ENCODE measurements at regions not wholly inside any gene's neighbourhood (a gene's known extent, or its start where the extent isn't known, plus 50 kb on each side); places are given as distances from the start of the nearest gene placed in this dataset.

DNA sequence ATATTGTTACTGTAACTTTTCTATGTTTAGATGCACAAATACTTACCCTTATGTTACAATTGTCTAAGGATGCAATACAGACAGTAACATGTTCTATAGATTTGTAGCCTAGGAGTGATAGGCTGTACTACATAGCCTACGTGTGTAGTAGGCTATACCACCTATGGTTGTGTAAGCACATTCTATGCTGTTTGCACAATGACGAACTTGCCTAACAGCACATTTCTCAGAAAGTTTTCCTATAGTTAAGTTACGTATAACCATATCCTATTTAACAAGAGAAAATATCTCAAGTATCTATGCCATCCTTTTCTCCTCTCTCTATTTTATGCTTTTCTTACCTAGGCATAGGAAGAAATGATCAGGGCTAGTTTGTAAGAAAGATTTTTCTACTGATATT lies 710.8 kb upstream of the HTR2C start:
- Histone ChIP-seq H3K36me3 (replicated peaks in 1 of 2; ENCODE audit: control insufficient read depth in 1 of 2, insufficient read depth in 2 of 2, low read length in 2 of 2) (no peaks in the 10 kb centered on the region), H3K4me3 (replicated peaks in 1 of 3; ENCODE audit: insufficient read depth in 1 of 3, low read depth in 2 of 3, low read length in 3 of 3) (no peak overlapping the region), H4K20me1 (ENCODE audit: insufficient read depth, low read length) (no peaks in the 10 kb centered on the region), H2AFZ (ENCODE audit: low read length) (no peak overlapping the region), H3K4me2 (ENCODE audit: low read depth, low read length) (no peak overlapping the region), H3K9ac (ENCODE audit: insufficient read depth, low read depth, low read length) (no peak overlapping the region), H3K27me3 (ENCODE audit: control insufficient read depth in 1 of 2, insufficient read depth in 2 of 2, low read length in 2 of 2) (no peaks in the 10 kb centered on the region), H3K27ac (ENCODE audit: extremely low read length, insufficient read depth, low read length) (no peak overlapping the region), H3K9me3 (ENCODE audit: low read length) (no peaks in the 10 kb centered on the region), H3K4me1 (ENCODE audit: insufficient read depth, low read length) (no peaks in the 10 kb centered on the region), H3K79me2 (ENCODE audit: insufficient read depth, low read length) (no peaks in the 10 kb centered on the region)
- no peak for ATAC-seq
- no peak for TF ChIP-seq TEAD2 (CRISPR knock-in tag; IDR thresholded peaks at IDR 0.05)
- no peak for TF ChIP-seq NR2F6 (IDR thresholded peaks at IDR 0.05)
- TF ChIP-seq NR2F6 (CRISPR knock-in tag; IDR thresholded peaks at IDR 0.05), result no peak
- TF ChIP-seq, protein P1, sequence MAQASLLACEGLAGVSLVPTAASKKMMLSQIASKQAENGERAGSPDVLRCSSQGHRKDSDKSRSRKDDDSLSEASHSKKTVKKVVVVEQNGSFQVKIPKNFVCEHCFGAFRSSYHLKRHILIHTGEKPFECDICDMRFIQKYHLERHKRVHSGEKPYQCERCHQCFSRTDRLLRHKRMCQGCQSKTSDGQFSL (CRISPR knock-in tag; IDR thresholded peaks at IDR 0.05), result no peak
- no peak for TF ChIP-seq SIX1 (CRISPR knock-in tag; IDR thresholded peaks at IDR 0.05; ENCODE audit: borderline replicate concordance)
- no peak for TF ChIP-seq ZNF564 (CRISPR knock-in tag; IDR thresholded peaks at IDR 0.05)
- TF ChIP-seq, protein P2, sequence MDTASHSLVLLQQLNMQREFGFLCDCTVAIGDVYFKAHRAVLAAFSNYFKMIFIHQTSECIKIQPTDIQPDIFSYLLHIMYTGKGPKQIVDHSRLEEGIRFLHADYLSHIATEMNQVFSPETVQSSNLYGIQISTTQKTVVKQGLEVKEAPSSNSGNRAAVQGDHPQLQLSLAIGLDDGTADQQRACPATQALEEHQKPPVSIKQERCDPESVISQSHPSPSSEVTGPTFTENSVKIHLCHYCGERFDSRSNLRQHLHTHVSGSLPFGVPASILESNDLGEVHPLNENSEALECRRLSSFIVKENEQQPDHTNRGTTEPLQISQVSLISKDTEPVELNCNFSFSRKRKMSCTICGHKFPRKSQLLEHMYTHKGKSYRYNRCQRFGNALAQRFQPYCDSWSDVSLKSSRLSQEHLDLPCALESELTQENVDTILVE (CRISPR knock-in tag; IDR thresholded peaks at IDR 0.05), result no peak
- no peak for TF ChIP-seq NR2C2 (CRISPR knock-in tag; IDR thresholded peaks at IDR 0.05; ENCODE audit: borderline replicate concordance)
- BruUV-seq (replicated peaks), result no TSS peak
- DNase-seq (ENCODE audit: low spot score), result no peak
- in situ Hi-C loops (cut with HindIII; ENCODE audit: extremely low pct_ligation_motif_present, low pct_unique_long_range_greater_than_20kb) (no loop called here), intact Hi-C loops (cut with micrococcal nuclease; ENCODE audit: unreplicated experiment) (no loop called here)
- WGBS (ENCODE audit: low lambda C conversion rate), result 6% methylated on average over 2 of the region's 3 CpGs
- FAIRE-seq, result no peak
- ChIA-PET CTCF (ENCODE audit: low intra/inter-chr PET ratio, low total read pairs) (no interaction called here), POLR2A (no interaction called here)

DNA sequence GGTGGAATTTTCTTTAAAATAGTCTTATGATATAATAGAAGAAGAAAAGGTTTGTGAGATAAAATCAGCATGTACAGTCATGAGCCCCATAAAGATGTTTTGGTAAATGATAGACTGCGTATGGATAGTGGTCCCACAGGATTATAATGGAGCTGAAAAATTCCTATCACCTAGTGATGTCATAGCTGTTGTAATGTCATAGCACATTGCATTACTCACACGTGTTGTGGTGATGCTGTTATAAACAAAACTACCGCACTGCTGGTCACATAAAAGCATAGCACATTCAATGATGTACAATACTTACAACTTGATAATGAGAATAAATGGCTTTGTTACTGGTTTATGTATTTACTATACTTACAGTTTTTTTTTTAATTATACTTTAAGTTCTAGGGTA lies 715.2 kb upstream of the HTR2C start:
- Histone ChIP-seq H2AFZ (ENCODE audit: low read length) (no peak overlapping the region), H3K9me3 (ENCODE audit: low read length) (no peaks in the 10 kb centered on the region), H3K4me1 (ENCODE audit: insufficient read depth, low read length) (no peaks in the 10 kb centered on the region), H3K36me3 (replicated peaks in 1 of 2; ENCODE audit: control insufficient read depth in 1 of 2, insufficient read depth in 2 of 2, low read length in 2 of 2) (no peaks in the 10 kb centered on the region), H4K20me1 (ENCODE audit: insufficient read depth, low read length) (no peaks in the 10 kb centered on the region), H3K9ac (ENCODE audit: insufficient read depth, low read depth, low read length) (no peak overlapping the region), H3K4me3 (replicated peaks in 1 of 3; ENCODE audit: insufficient read depth in 1 of 3, low read depth in 2 of 3, low read length in 3 of 3) (no peak overlapping the region), H3K27ac (ENCODE audit: extremely low read length, insufficient read depth, low read length) (no peak overlapping the region), H3K4me2 (ENCODE audit: low read depth, low read length) (no peak overlapping the region), H3K27me3 (ENCODE audit: control insufficient read depth in 1 of 2, insufficient read depth in 2 of 2, low read length in 2 of 2) (no peaks in the 10 kb centered on the region), H3K79me2 (ENCODE audit: insufficient read depth, low read length) (no peaks in the 10 kb centered on the region)
- in situ Hi-C loops (cut with HindIII; ENCODE audit: extremely low pct_ligation_motif_present, low pct_unique_long_range_greater_than_20kb) (no loop called here), intact Hi-C loops (cut with micrococcal nuclease; ENCODE audit: unreplicated experiment) (no loop called here)
- ATAC-seq, result no peak
- 0% methylated on average over 3 of the region's 3 CpGs for WGBS (ENCODE audit: low lambda C conversion rate)
- FAIRE-seq, result no peak
- BruUV-seq (replicated peaks), result no TSS peak
- TF ChIP-seq FOXK2 (IDR thresholded peaks at IDR 0.05) (no peak), ZFP41 (CRISPR knock-in tag; IDR thresholded peaks at IDR 0.05; ENCODE audit: borderline replicate concordance) (no peak), HMGA1 (CRISPR knock-in tag; conservative IDR thresholded peaks at IDR 0.05) (no peak), CREB1 (IDR thresholded peaks at IDR 0.05) (peak; percentile 29; the same call in 1 of the 2 replicates), CREB1 (CRISPR knock-in tag; IDR thresholded peaks at IDR 0.05) (no peak), ZMYM2 (CRISPR knock-in tag; IDR thresholded peaks at IDR 0.05) (no peak)
- CTCF ChIA-PET (ENCODE audit: low intra/inter-chr PET ratio, low total read pairs), result no interaction called here
- no peak for DNase-seq (ENCODE audit: low spot score)
- POLR2A ChIA-PET, result no interaction called here
